ENCODE measurements at regions not wholly inside any gene's neighbourhood (a gene's known extent, or its start where the extent isn't known, plus 50 kb on each side); places are given as distances from the start of the nearest gene placed in this dataset.

DNA sequence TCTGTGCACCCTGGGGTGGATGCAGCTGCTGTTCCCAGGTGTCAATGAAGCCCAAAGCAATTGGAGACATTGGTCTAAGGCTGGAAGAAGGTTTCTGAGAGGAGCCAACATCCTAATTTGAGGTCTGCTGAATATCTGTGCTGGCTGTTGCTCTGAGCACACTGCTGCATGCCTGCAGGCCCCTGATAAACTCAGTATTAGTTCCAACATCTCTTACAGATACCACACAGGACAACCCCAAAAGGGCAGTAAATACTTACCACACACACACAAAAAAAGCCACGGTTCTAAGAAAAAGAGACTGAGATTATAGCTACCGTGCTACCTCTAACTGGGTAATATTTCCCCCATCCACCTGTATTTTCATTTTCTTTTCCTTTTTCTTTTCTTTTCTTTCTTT lies 164.3 kb upstream of the SOX4 start:
- no peak for DNase-seq (ENCODE audit: low spot score, unreplicated experiment)
- Mint-ChIP-seq H3K9me3 (ENCODE audit: low read depth) (peaks cover 10% of the 10 kb centered on the region), H3K36me3 (ENCODE audit: insufficient read depth) (peaks cover 1% of the 10 kb centered on the region), H3K27me3 (no peaks in the 10 kb centered on the region), H3K4me1 (ENCODE audit: low read depth) (peaks cover 3% of the 10 kb centered on the region), H3K4me3 (ENCODE audit: low read depth) (no peak overlapping the region), H3K27ac (no peak overlapping the region)
- no peak for TF ChIP-seq CTCF (IDR thresholded peaks at IDR 0.05; ENCODE audit: unreplicated experiment)

DNA sequence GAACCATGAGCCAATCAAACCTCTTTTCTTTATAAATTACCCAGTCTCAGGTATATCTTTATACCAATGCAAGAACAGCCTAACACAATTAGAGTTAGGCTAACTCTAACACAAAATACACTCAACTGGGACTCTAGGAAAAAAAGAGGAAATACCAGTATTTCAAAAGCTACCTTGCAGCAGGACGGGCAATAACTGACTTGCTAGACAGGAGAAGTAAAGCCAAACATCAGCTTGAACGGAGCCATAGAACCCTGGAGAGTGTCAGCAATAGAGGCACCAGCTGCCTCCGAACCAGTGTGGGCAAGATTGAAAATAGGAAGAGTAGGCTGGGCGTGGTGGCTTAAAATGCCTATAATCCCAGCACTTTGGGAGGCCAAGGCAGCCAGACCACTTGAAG lies 162.0 kb upstream of the SOX4 start:
- H3K27ac Mint-ChIP-seq: no peak overlapping the region
- H3K27me3 Mint-ChIP-seq: no peaks in the 10 kb centered on the region

DNA sequence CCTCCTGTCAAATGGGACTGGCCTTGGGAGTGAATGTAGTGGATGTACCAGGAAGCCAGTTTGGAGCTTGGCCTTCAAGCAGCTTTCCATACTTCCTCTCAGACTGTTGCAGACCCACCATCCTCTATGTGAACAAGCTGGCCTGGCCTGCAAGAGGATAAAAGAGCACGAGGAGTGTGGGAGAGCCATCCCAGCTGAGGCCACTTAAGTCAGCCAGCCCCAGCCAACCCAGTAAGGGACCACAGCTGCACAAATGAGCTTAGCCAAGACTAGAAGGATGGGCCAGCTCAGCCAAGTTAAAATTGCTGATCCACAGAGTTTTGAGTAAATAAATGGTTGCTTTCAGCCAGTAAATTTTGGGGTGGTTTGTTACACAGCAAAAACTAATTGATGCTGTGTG lies 156.9 kb upstream of the SOX4 start:
- Mint-ChIP-seq H3K27me3 (no peaks in the 10 kb centered on the region), H3K9me3 (ENCODE audit: low read depth) (no peaks in the 10 kb centered on the region)

More for the DNA sequence above, 162.0 kb upstream of the SOX4 start:
- no peaks in the 10 kb centered on the region for H3K36me3 Mint-ChIP-seq (ENCODE audit: insufficient read depth)
- H3K4me3 Mint-ChIP-seq (ENCODE audit: low read depth): no peak overlapping the region
- H3K4me1 Mint-ChIP-seq (ENCODE audit: low read depth): peaks cover 3% of the 10 kb centered on the region
- TF ChIP-seq CTCF (IDR thresholded peaks at IDR 0.05; ENCODE audit: unreplicated experiment): no peak
- no peak for DNase-seq (ENCODE audit: low spot score, unreplicated experiment)
- no peaks in the 10 kb centered on the region for H3K9me3 Mint-ChIP-seq (ENCODE audit: low read depth)

GRCh38 chr6:21437581-21437980 lies 156.0 kb upstream of the SOX4 start:
- no peak for TF ChIP-seq CTCF (IDR thresholded peaks at IDR 0.05; ENCODE audit: unreplicated experiment)
- DNase-seq (ENCODE audit: low spot score, unreplicated experiment): no peak
- no peaks in the 10 kb centered on the region for H3K36me3 Mint-ChIP-seq (ENCODE audit: insufficient read depth)
- H3K4me1 Mint-ChIP-seq (ENCODE audit: low read depth): peaks cover 4% of the 10 kb centered on the region
- H3K9me3 Mint-ChIP-seq (ENCODE audit: low read depth): no peaks in the 10 kb centered on the region
- no peaks in the 10 kb centered on the region for H3K27me3 Mint-ChIP-seq
- no peak overlapping the region for H3K4me3 Mint-ChIP-seq (ENCODE audit: low read depth)
- no peak overlapping the region for H3K27ac Mint-ChIP-seq

More for the DNA sequence above, 156.9 kb upstream of the SOX4 start:
- no peak for DNase-seq (ENCODE audit: low spot score, unreplicated experiment)
- Mint-ChIP-seq H3K36me3 (ENCODE audit: insufficient read depth) (no peaks in the 10 kb centered on the region), H3K27ac (no peak overlapping the region), H3K4me3 (ENCODE audit: low read depth) (no peak overlapping the region), H3K4me1 (ENCODE audit: low read depth) (peaks cover 4% of the 10 kb centered on the region)
- no peak for TF ChIP-seq CTCF (IDR thresholded peaks at IDR 0.05; ENCODE audit: unreplicated experiment)

GRCh38 chr6:21438237-21438985 lies 155.1 kb upstream of the SOX4 start:
- peaks cover 4% of the 10 kb centered on the region for H3K4me1 Mint-ChIP-seq (ENCODE audit: low read depth)
- H3K27me3 Mint-ChIP-seq: no peaks in the 10 kb centered on the region
- no peaks in the 10 kb centered on the region for H3K36me3 Mint-ChIP-seq (ENCODE audit: insufficient read depth)
- H3K4me3 Mint-ChIP-seq (ENCODE audit: low read depth): no peak overlapping the region
- H3K27ac Mint-ChIP-seq: no peak overlapping the region
- H3K9me3 Mint-ChIP-seq (ENCODE audit: low read depth): no peaks in the 10 kb centered on the region
- DNase-seq (ENCODE audit: low spot score, unreplicated experiment): no peak
- TF ChIP-seq CTCF (IDR thresholded peaks at IDR 0.05; ENCODE audit: unreplicated experiment): no peak
